H9 (cell line): ENCODE measurements at regions not wholly inside any gene's neighbourhood (a gene's known extent, or its start where the extent isn't known, plus 50 kb on each side); places are given as distances from the start of the nearest gene placed in this dataset.

Experiments
- DNase-seq: peaks from one replicate; pipeline ENCODE4 v3.0.0-alpha.2; 2017
- H2AFZ ChIP-seq: one replicate; pipeline ENCODE4 v1.6.1; 2013; ENCODE audit warnings: mild to moderate bottlenecking, low read length, control low read depth, moderate library complexity
- H2AK5ac ChIP-seq: 2 replicates; pipeline ENCODE4 v1.6.1; 2013; ENCODE audit warnings: low read length, control low read depth, mixed read lengths; ENCODE audit not compliant: insufficient read length
- H2BK120ac ChIP-seq: one replicate; pipeline ENCODE4 v1.6.1; 2013; ENCODE audit warnings: low read depth, mild to moderate bottlenecking, low read length, control low read depth, inconsistent platforms; ENCODE audit not compliant: poor library complexity, severe bottlenecking
- H2BK12ac ChIP-seq: 2 replicates; pipeline ENCODE4 v1.6.1; 2013; ENCODE audit warnings: low read length, control low read depth, mixed read lengths, low read depth; ENCODE audit not compliant: insufficient read length
- H2BK15ac ChIP-seq: 2 replicates; pipeline ENCODE4 v1.6.1; 2013; ENCODE audit warnings: low read depth, low read length, control low read depth
- H2BK20ac ChIP-seq: one replicate; pipeline ENCODE4 v1.6.1; 2013; ENCODE audit warnings: low read depth, mild to moderate bottlenecking, low read length, control low read depth, inconsistent platforms; ENCODE audit not compliant: poor library complexity, severe bottlenecking
- H2BK5ac ChIP-seq: 2 replicates; pipeline ENCODE4 v1.6.1; 2013; ENCODE audit warnings: low read length, control low read depth, mixed read lengths; ENCODE audit not compliant: insufficient read length
- H3K14ac ChIP-seq: 2 replicates; pipeline ENCODE4 v1.6.1; 2013; ENCODE audit warnings: low read length, control low read depth; ENCODE audit not compliant: insufficient read depth
- H3K18ac ChIP-seq: 2 replicates; pipeline ENCODE4 v1.6.1; 2013; ENCODE audit warnings: low read depth, mild to moderate bottlenecking, mixed read lengths, low read length, control low read depth; ENCODE audit not compliant: insufficient read length
- H3K23ac ChIP-seq: 2 replicates; pipeline ENCODE4 v1.6.1; 2013; ENCODE audit warnings: low read length, control low read depth, mixed read lengths, low read depth; ENCODE audit not compliant: insufficient read length
- H3K23me2 ChIP-seq: 2 replicates; pipeline ENCODE4 v1.6.1; 2013; ENCODE audit warnings: low read depth, mild to moderate bottlenecking, mixed read lengths, low read length, control low read depth; ENCODE audit not compliant: insufficient read length, poor library complexity, severe bottlenecking
- H3K27ac ChIP-seq: 2 replicates; pipeline ENCODE4 v1.5.1; 2013; ENCODE audit warnings: low read length, control low read depth, mixed read lengths, low read depth; ENCODE audit not compliant: insufficient read length
- H3K27me3 ChIP-seq: 2 replicates; pipeline ENCODE4 v1.6.1; 2013; ENCODE audit warnings: low read length, control low read depth, inconsistent platforms; ENCODE audit not compliant: insufficient read depth
- H3K4ac ChIP-seq: 2 replicates; pipeline ENCODE4 v1.6.1; 2013; ENCODE audit warnings: low read depth, mild to moderate bottlenecking, control low read depth, inconsistent platforms, low read length, moderate library complexity
- H3K4me1 ChIP-seq: 2 replicates; pipeline ENCODE4 v1.6.1; 2013; ENCODE audit warnings: low read length, control low read depth, inconsistent platforms; ENCODE audit not compliant: insufficient read depth
- H3K4me2 ChIP-seq: 2 replicates; pipeline ENCODE4 v1.6.1; 2013; ENCODE audit warnings: low read length, control low read depth, mixed read lengths; ENCODE audit not compliant: insufficient read length, insufficient read depth
- H3K56ac ChIP-seq: 2 replicates; pipeline ENCODE4 v1.6.1; 2013; ENCODE audit warnings: low read depth, mild to moderate bottlenecking, mixed read lengths, low read length, control low read depth; ENCODE audit not compliant: insufficient read length
- H3K79me1 ChIP-seq: 2 replicates; pipeline ENCODE4 v1.6.1; 2013; ENCODE audit warnings: low read depth, mild to moderate bottlenecking, moderate library complexity, low read length, control low read depth, inconsistent platforms; ENCODE audit not compliant: insufficient read depth, poor library complexity, severe bottlenecking
- H3K79me2 ChIP-seq: 2 replicates; pipeline ENCODE4 v1.6.1; 2013; ENCODE audit warnings: low read length, control low read depth, inconsistent platforms; ENCODE audit not compliant: insufficient read depth
- H3K9ac ChIP-seq: 2 replicates; pipeline ENCODE4 v1.6.1; 2013; ENCODE audit warnings: low read length, control low read depth, mixed read lengths; ENCODE audit not compliant: insufficient read length; ENCODE audit errors: extremely low read depth
- H3K9me3 ChIP-seq: one replicate; pipeline ENCODE4 v1.6.1; 2013; ENCODE audit warnings: low read depth, low read length, inconsistent platforms; ENCODE audit not compliant: control insufficient read depth
- H3T11ph ChIP-seq: one replicate; pipeline ENCODE4 v1.6.1; 2013; ENCODE audit warnings: mild to moderate bottlenecking, low read length, control low read depth, inconsistent platforms
- H4K20me1 ChIP-seq: one replicate; pipeline ENCODE4 v1.6.1; 2013; ENCODE audit not compliant: control insufficient read depth, insufficient read length, insufficient read depth
- H4K5ac ChIP-seq: 2 replicates; pipeline ENCODE4 v1.6.1; 2013; ENCODE audit warnings: low read depth, mild to moderate bottlenecking, mixed read lengths, low read length, control low read depth; ENCODE audit not compliant: insufficient read length
- H4K8ac ChIP-seq: replicated peaks from 2 replicates; pipeline ENCODE4 v1.6.1; 2013; ENCODE audit warnings: low read length, control low read depth, mixed read lengths, low read depth; ENCODE audit not compliant: insufficient read length
- H4K91ac ChIP-seq: 2 replicates; pipeline ENCODE4 v1.6.1; 2013; ENCODE audit warnings: low read depth, mild to moderate bottlenecking, moderate library complexity, mixed read lengths, low read length, control low read depth; ENCODE audit not compliant: insufficient read length
- H3K27ac Mint-ChIP-seq, 3 experiments: 2 replicates in 2 of 3; 3 replicates in 1 of 3; pipeline ENCODE4 v1.8.0; 2020 to 2021; ENCODE audit warnings: mixed read lengths in 3 of 3, mild to moderate bottlenecking in 1 of 3, moderate library complexity in 1 of 3
- H3K27me3 Mint-ChIP-seq: 2 replicates; pipeline ENCODE4 v1.8.0; 2021; ENCODE audit warnings: low read depth, mild to moderate bottlenecking, moderate library complexity, mixed read lengths
- H3K36me3 Mint-ChIP-seq, 3 experiments: 2 replicates in 2 of 3; 3 replicates in 1 of 3; pipeline ENCODE4 v1.8.0; 2020 to 2021; ENCODE audit warnings: low read depth in 3 of 3, mixed read lengths in 3 of 3; ENCODE audit not compliant: insufficient read depth in 1 of 3
- H3K4me1 Mint-ChIP-seq, 2 experiments: 2 replicates each; pipeline ENCODE4 v1.8.0; 2020; ENCODE audit warnings: mixed read lengths in 2 of 2
- H3K4me3 Mint-ChIP-seq, 2 experiments: 2 replicates in 1 of 2; 3 replicates in 1 of 2; pipeline ENCODE4 v1.8.0; 2020 to 2021; ENCODE audit warnings: mild to moderate bottlenecking in 2 of 2, mixed read lengths in 2 of 2, moderate library complexity in 1 of 2
- H3K9me3 Mint-ChIP-seq, 2 experiments: 2 replicates in 1 of 2; 3 replicates in 1 of 2; pipeline ENCODE4 v1.8.0; 2020; ENCODE audit warnings: mild to moderate bottlenecking in 2 of 2, mixed read lengths in 2 of 2, moderate library complexity in 1 of 2
- CTCF ChIP-seq: fragments of 200-600 bp; sonication (generic); conservative IDR thresholded peaks from 3 replicates; pipeline ENCODE4 v1.8.0; 2021; ENCODE audit warnings: antibody characterized with exemption, mild to moderate bottlenecking
- WGBS: extraction: QIAGEN DNeasy Blood & Tissue Kit; methylation state at CpG from one replicate; pipeline ENCODE4 v1.1.7; 2013; ENCODE audit warnings: missing lambda C conversion rate, low lambda C conversion rate, mixed read lengths; ENCODE audit not compliant: insufficient read length; ENCODE audit errors: extremely low coverage; 5-methylcytosine and 5-hydroxymethylcytosine counted together

- Histone ChIP-seq H3K18ac (no peak overlapping the region), H2BK5ac (no peak overlapping the region), H3K79me2 (no peaks in the 10 kb centered on the region), H2BK12ac (no peak overlapping the region), H3K23ac (no peak overlapping the region), H2BK120ac (no peak overlapping the region), H3K23me2 (no peaks in the 10 kb centered on the region), H3K27me3 (no peaks in the 10 kb centered on the region), H3K79me1 (no peaks in the 10 kb centered on the region), H3K27ac (no peak overlapping the region), H3K56ac (no peak overlapping the region), H3K9ac (no peak overlapping the region), H3K14ac (no peak overlapping the region), H2AK5ac (no peak overlapping the region), H3T11ph (no peak overlapping the region), H3K4ac (no peak overlapping the region), H2BK15ac (no peak overlapping the region), H4K8ac (no peak overlapping the region), H4K91ac (no peak overlapping the region), H3K4me2 (no peak overlapping the region), H3K4me1 (no peaks in the 10 kb centered on the region), H2AFZ (no peak overlapping the region), H4K20me1 (no peaks in the 10 kb centered on the region), H4K5ac (no peak overlapping the region), H3K9me3 (no peaks in the 10 kb centered on the region), H2BK20ac (no peak overlapping the region)
- Mint-ChIP-seq H3K4me3 (no peak overlapping the region), H3K27me3 (no peaks in the 10 kb centered on the region), H3K27ac (no peak overlapping the region), H3K4me1 (no peaks in the 10 kb centered on the region), H3K36me3 (no peaks in the 10 kb centered on the region; a peak in 1 of 7 replicates), H3K9me3 (no peaks in the 10 kb centered on the region)
- no peak for DNase-seq
- WGBS = no CpG with 5 or more reads among the region's 1 CpG
- no peak for TF ChIP-seq CTCF
Observed at GRCh38 chr1:87760654-87761053, 432.0 kb downstream of the LMO4 start.
